Activated naive CD4-positive, alpha-beta T cell treated with anti-CD3 and anti-CD28 coated beads, Interleukin-2, amount 50 U/mL, for 72 hours (primary cell): ENCODE measurements at regions not wholly inside any gene's neighbourhood (a gene's known extent, or its start where the extent isn't known, plus 50 kb on each side); places are given as distances from the start of the nearest gene placed in this dataset.

ENCODE experiments used
- ATAC-seq, 2 donors: fragments of 150-1000 bp; cut with Tn5 transposase; 2 replicates each; pipeline ENCODE4 v1.10.0; 2021; ENCODE audit warnings: mild to moderate bottlenecking in 2 of 2, moderate library complexity in 2 of 2
- DNase-seq, 2 donors: peaks; one replicate each; pipeline ENCODE4 v3.0.0; 2021 to 2022; ENCODE audit warnings: low spot score in 2 of 2
- H3K27ac Mint-ChIP-seq, 2 donors: one replicate each; pipeline ENCODE4 v1.8.0; 2022; ENCODE audit warnings: mild to moderate bottlenecking in 2 of 2, mixed read lengths in 2 of 2
- H3K36me3 Mint-ChIP-seq, 2 donors: one replicate each; pipeline ENCODE4 v1.8.0; 2022; ENCODE audit warnings: mixed read lengths in 2 of 2
- H3K9me3 Mint-ChIP-seq, 2 donors: one replicate each; pipeline ENCODE4 v1.8.0; 2022; ENCODE audit warnings: mixed read lengths in 2 of 2

- H3K27ac Mint-ChIP-seq: no peak overlapping the region
- DNase-seq (no peak), ATAC-seq (no peak)
Observed at GRCh38 chr14:22449600-22449905, 139.5 kb downstream of the DAD1 start.

GRCh38 chr14:22448905-22449599 is 140.0 kb downstream of the DAD1 start:
- Mint-ChIP-seq H3K27ac (no peak overlapping the region), H3K36me3 (no peaks in the 10 kb centered on the region)
- no peak for ATAC-seq

More at GRCh38 chr14:22449600-22449905, 139.5 kb downstream of the DAD1 start:
- Mint-ChIP-seq H3K36me3 (no peaks in the 10 kb centered on the region), H3K9me3 (no peaks in the 10 kb centered on the region)

GRCh38 chr14:22448035-22448904 is 140.8 kb downstream of the DAD1 start:
- H3K36me3 Mint-ChIP-seq: no peaks in the 10 kb centered on the region
- H3K9me3 Mint-ChIP-seq: no peaks in the 10 kb centered on the region
- ATAC-seq (no peak), DNase-seq (no peak)
- no peak overlapping the region for H3K27ac Mint-ChIP-seq

More at GRCh38 chr14:22448905-22449599, 140.0 kb downstream of the DAD1 start:
- no peak for DNase-seq
- H3K9me3 Mint-ChIP-seq: no peaks in the 10 kb centered on the region

GRCh38 chr14:22438742-22439141 is 150.3 kb downstream of the DAD1 start:
- Mint-ChIP-seq H3K36me3 (no peaks in the 10 kb centered on the region), H3K27ac (no peak overlapping the region), H3K9me3 (no peaks in the 10 kb centered on the region)
- no peak for DNase-seq
- no peak for ATAC-seq

- H3K27ac Mint-ChIP-seq: no peak overlapping the region
- H3K36me3 Mint-ChIP-seq: no peaks in the 10 kb centered on the region
- DNase-seq: no peak
- no peak for ATAC-seq
- H3K9me3 Mint-ChIP-seq: no peaks in the 10 kb centered on the region
Observed at GRCh38 chr14:22434901-22435550, 154.0 kb downstream of the DAD1 start.

- Mint-ChIP-seq H3K27ac (no peak overlapping the region), H3K36me3 (no peaks in the 10 kb centered on the region), H3K9me3 (no peaks in the 10 kb centered on the region)
- no peak for ATAC-seq
- no peak for DNase-seq
Observed at GRCh38 chr14:22434030-22434429, 155.0 kb downstream of the DAD1 start.

GRCh38 chr14:22433069-22433468 is 156.0 kb downstream of the DAD1 start:
- Mint-ChIP-seq H3K9me3 (no peaks in the 10 kb centered on the region), H3K27ac (no peak overlapping the region), H3K36me3 (no peaks in the 10 kb centered on the region)
- DNase-seq (no peak), ATAC-seq (no peak)

GRCh38 chr14:22432348-22432976 is 156.6 kb downstream of the DAD1 start:
- DNase-seq (no peak), ATAC-seq (no peak)
- no peaks in the 10 kb centered on the region for H3K36me3 Mint-ChIP-seq
- H3K27ac Mint-ChIP-seq: no peak overlapping the region
- no peaks in the 10 kb centered on the region for H3K9me3 Mint-ChIP-seq

GRCh38 chr14:22429546-22430294 is 159.3 kb downstream of the DAD1 start:
- Mint-ChIP-seq H3K27ac (no peak overlapping the region), H3K9me3 (no peaks in the 10 kb centered on the region), H3K36me3 (no peaks in the 10 kb centered on the region)
- ATAC-seq (no peak), DNase-seq (no peak)

- Mint-ChIP-seq H3K36me3 (no peaks in the 10 kb centered on the region), H3K9me3 (no peaks in the 10 kb centered on the region), H3K27ac (no peak overlapping the region)
- DNase-seq (no peak), ATAC-seq (no peak)
Observed at GRCh38 chr14:22428700-22429291, 160.2 kb downstream of the DAD1 start.

- Mint-ChIP-seq H3K27ac (no peak overlapping the region), H3K9me3 (no peaks in the 10 kb centered on the region), H3K36me3 (no peaks in the 10 kb centered on the region)
- ATAC-seq (no peak), DNase-seq (no peak)
Observed at GRCh38 chr14:22427771-22428231, 161.2 kb downstream of the DAD1 start.

- no peaks in the 10 kb centered on the region for H3K36me3 Mint-ChIP-seq
- H3K27ac Mint-ChIP-seq: no peak overlapping the region
- DNase-seq (no peak), ATAC-seq (no peak)
- H3K9me3 Mint-ChIP-seq: no peaks in the 10 kb centered on the region
Observed at GRCh38 chr14:22426711-22427110, 162.3 kb downstream of the DAD1 start.

GRCh38 chr14:22423958-22424357 is 165.1 kb downstream of the DAD1 start:
- DNase-seq (no peak), ATAC-seq (no peak)
- Mint-ChIP-seq H3K36me3 (no peaks in the 10 kb centered on the region), H3K27ac (no peak overlapping the region), H3K9me3 (no peaks in the 10 kb centered on the region)

GRCh38 chr14:22422238-22422637 is 166.8 kb downstream of the DAD1 start:
- H3K36me3 Mint-ChIP-seq: no peaks in the 10 kb centered on the region
- no peak overlapping the region for H3K27ac Mint-ChIP-seq
- ATAC-seq (no peak), DNase-seq (no peak)
- H3K9me3 Mint-ChIP-seq: no peaks in the 10 kb centered on the region

GRCh38 chr14:22420598-22421186 is 168.3 kb downstream of the DAD1 start:
- Mint-ChIP-seq H3K36me3 (no peaks in the 10 kb centered on the region), H3K27ac (no peak overlapping the region), H3K9me3 (no peaks in the 10 kb centered on the region)
- DNase-seq (no peak), ATAC-seq (no peak)

- no peak for DNase-seq
- no peak overlapping the region for H3K27ac Mint-ChIP-seq
- no peak for ATAC-seq
- no peaks in the 10 kb centered on the region for H3K9me3 Mint-ChIP-seq
- no peaks in the 10 kb centered on the region for H3K36me3 Mint-ChIP-seq
Observed at GRCh38 chr14:22419620-22420019, 169.4 kb downstream of the DAD1 start.
